CD14-positive monocyte (primary cell): ENCODE measurements at regions not wholly inside any gene's neighbourhood (a gene's known extent, or its start where the extent isn't known, plus 50 kb on each side); places are given as distances from the start of the nearest gene placed in this dataset.

Experiments used
- DNase-seq, 3 donors: peaks; one replicate each; pipeline ENCODE4 v3.0.0-alpha.2; 2011 to 2022
- H2AFZ ChIP-seq: 2 replicates; pipeline ENCODE4 v1.6.0; 2012; ENCODE audit warnings: mild to moderate bottlenecking, low read depth, low read length, inconsistent platforms; ENCODE audit not compliant: insufficient read depth, poor library complexity, severe bottlenecking
- H3K27ac ChIP-seq, 2 donors: 1 replicate in 1 of 2; 2 replicates in 1 of 2; pipeline ENCODE4 v1.5.1; 2012 to 2013; ENCODE audit warnings: low read length in 2 of 2, control low read depth in 1 of 2, inconsistent platforms in 1 of 2, low read depth in 1 of 2, mild to moderate bottlenecking in 1 of 2
- H3K27me3 ChIP-seq, 2 donors: one replicate each; pipeline versions ENCODE4 v1.6.0 to v1.6.1; 2011 to 2013; ENCODE audit warnings: low read length in 2 of 2; ENCODE audit not compliant: control insufficient read depth in 2 of 2, insufficient read depth in 2 of 2
- H3K36me3 ChIP-seq, 2 donors: replicated peaks in 1 of 2; 1 replicate in 1 of 2; 2 replicates in 1 of 2; pipeline versions ENCODE4 v1.5.1 to v1.6.1; 2012 to 2013; ENCODE audit warnings: low read length in 2 of 2, control low read depth in 1 of 2, inconsistent platforms in 1 of 2, mild to moderate bottlenecking in 1 of 2; ENCODE audit not compliant: insufficient read depth in 2 of 2, control insufficient read depth in 1 of 2
- H3K4me1 ChIP-seq, 2 donors: 1 replicate in 1 of 2; 2 replicates in 1 of 2; pipeline versions ENCODE4 v1.5.1 to v1.6.1; 2012 to 2013; ENCODE audit warnings: low read length in 2 of 2, control low read depth in 1 of 2, inconsistent platforms in 1 of 2, mild to moderate bottlenecking in 1 of 2, moderate library complexity in 1 of 2; ENCODE audit not compliant: insufficient read depth in 2 of 2, control insufficient read depth in 1 of 2
- H3K4me2 ChIP-seq: replicated peaks from 2 replicates; pipeline ENCODE3; 2012; ENCODE audit warnings: low read length, moderate library complexity, mild to moderate bottlenecking; ENCODE audit not compliant: poor library complexity, severe bottlenecking; ENCODE audit errors: extremely low read depth
- H3K4me3 ChIP-seq, 3 experiments: fragments of 200-600 bp in 1 of 3; sonication (generic) in 1 of 3; replicated peaks in 1 of 3; 1 replicate in 2 of 3; 2 replicates in 1 of 3; pipeline ENCODE4 v1.5.1; 2011 to 2013; ENCODE audit warnings: low read length in 3 of 3, mild to moderate bottlenecking in 3 of 3, control low read depth in 2 of 3, low read depth in 2 of 3, inconsistent platforms in 1 of 3, moderate library complexity in 1 of 3
- H3K79me2 ChIP-seq: 2 replicates; pipeline ENCODE4 v1.6.0; 2012; ENCODE audit warnings: mild to moderate bottlenecking, control low read depth, inconsistent platforms, low read length, moderate library complexity; ENCODE audit not compliant: insufficient read depth
- H3K9ac ChIP-seq: 2 replicates; pipeline ENCODE4 v1.6.0; 2017; ENCODE audit warnings: low read length, mild to moderate bottlenecking; ENCODE audit not compliant: insufficient read depth, poor library complexity, severe bottlenecking
- H3K9me3 ChIP-seq, 2 donors: replicated peaks in 1 of 2; 1 replicate in 1 of 2; 2 replicates in 1 of 2; pipeline versions ENCODE4 v1.5.1 to v1.6.1; 2012 to 2013; ENCODE audit warnings: low read length in 2 of 2, control low read depth in 1 of 2; ENCODE audit not compliant: control insufficient read depth in 1 of 2, insufficient read depth in 1 of 2
- H4K20me1 ChIP-seq: 2 replicates; pipeline ENCODE4 v1.6.0; 2012; ENCODE audit warnings: mild to moderate bottlenecking, low read length, control low read depth, moderate library complexity; ENCODE audit not compliant: insufficient read depth
- H3K27ac Mint-ChIP-seq, 7 donors: one replicate each; pipeline ENCODE4 v1.8.0; 2020; ENCODE audit warnings: mild to moderate bottlenecking in 7 of 7, mixed read lengths in 7 of 7, moderate library complexity in 6 of 7, inconsistent platforms in 2 of 7
- H3K27me3 Mint-ChIP-seq, 3 donors: one replicate each; pipeline ENCODE4 v1.8.0; 2021 to 2022; ENCODE audit warnings: low read depth in 3 of 3, mild to moderate bottlenecking in 3 of 3, mixed read lengths in 3 of 3, moderate library complexity in 3 of 3, inconsistent platforms in 1 of 3
- H3K36me3 Mint-ChIP-seq, 2 donors: one replicate each; pipeline ENCODE4 v1.8.0; 2020; ENCODE audit warnings: mixed read lengths in 2 of 2, inconsistent platforms in 1 of 2, mild to moderate bottlenecking in 1 of 2
- H3K4me1 Mint-ChIP-seq: one replicate; pipeline ENCODE4 v1.8.0; 2020; ENCODE audit warnings: mild to moderate bottlenecking, mixed read lengths
- H3K4me3 Mint-ChIP-seq, 2 donors: one replicate each; pipeline ENCODE4 v1.8.0; 2020; ENCODE audit warnings: mild to moderate bottlenecking in 2 of 2, mixed read lengths in 2 of 2, moderate library complexity in 1 of 2
- H3K9me3 Mint-ChIP-seq, 7 donors: one replicate each; pipeline ENCODE4 v1.8.0; 2020 to 2022; ENCODE audit warnings: mixed read lengths in 7 of 7, mild to moderate bottlenecking in 6 of 7, moderate library complexity in 6 of 7, inconsistent platforms in 2 of 7
- CTCF ChIP-seq: fragments of 200-600 bp; IDR thresholded peaks from one replicate; pipeline ENCODE4 v1.8.0; 2022; ENCODE audit warnings: antibody characterized with exemption, mild to moderate bottlenecking
- WGBS: methylation state at CpG from one replicate; pipeline ENCODE4 v1.1.5; 2013; ENCODE audit warnings: missing lambda C conversion rate; ENCODE audit not compliant: insufficient coverage; 5-methylcytosine and 5-hydroxymethylcytosine counted together
- intact Hi-C, 2 donors: fragments of 100-400 bp; cut with micrococcal nuclease; formaldehyde crosslinking; loops; one replicate each; pipeline versions ENCODE4 v1.15.0 to v1.15.1; 2023

GRCh38 chr2:102975996-102976975 lies 214.5 kb downstream of the TMEM182 start:
- Histone ChIP-seq H3K27me3 (no peaks in the 10 kb centered on the region), H4K20me1 (no peaks in the 10 kb centered on the region), H3K9ac (no peak overlapping the region), H3K4me3 (no peak overlapping the region), H3K27ac (no peak overlapping the region), H3K4me1 (no peaks in the 10 kb centered on the region), H2AFZ (no peak overlapping the region), H3K4me2 (no peak overlapping the region), H3K36me3 (no peaks in the 10 kb centered on the region), H3K79me2 (no peaks in the 10 kb centered on the region), H3K9me3 (no peaks in the 10 kb centered on the region)
- no peak overlapping the region for H3K27ac Mint-ChIP-seq
- DNase-seq: no peak
- peaks cover 0 to 3% (median 0%) of the 10 kb centered on the region in 3 donors for H3K27me3 Mint-ChIP-seq
- no peaks in the 10 kb centered on the region for H3K36me3 Mint-ChIP-seq
- intact Hi-C loops: no loop called here
- peaks cover 9% of the 10 kb centered on the region for H3K4me1 Mint-ChIP-seq
- 17% methylated on average over 4 of the region's 8 CpGs for WGBS
- no peak overlapping the region for H3K4me3 Mint-ChIP-seq
- TF ChIP-seq CTCF: no peak
- H3K9me3 Mint-ChIP-seq: peaks cover 0 to 5% (median 0%) of the 10 kb centered on the region in 7 donors

- no peak overlapping the region for H3K4me3 Mint-ChIP-seq
- H3K4me2 ChIP-seq: no peak overlapping the region
- H3K4me3 ChIP-seq: no peak overlapping the region
- TF ChIP-seq CTCF: no peak
- no peaks in the 10 kb centered on the region for H4K20me1 ChIP-seq
- H3K36me3 Mint-ChIP-seq: no peaks in the 10 kb centered on the region
- H3K4me1 Mint-ChIP-seq: peaks cover 9% of the 10 kb centered on the region
- WGBS: no CpG with 5 or more reads among the region's 2 CpGs
- H3K9me3 Mint-ChIP-seq: peaks cover 0 to 5% (median 0%) of the 10 kb centered on the region in 7 donors
- DNase-seq: no peak
- H3K27ac Mint-ChIP-seq: no peak overlapping the region
- H3K4me1 ChIP-seq: no peaks in the 10 kb centered on the region
- intact Hi-C loops: no loop called here
- H3K27me3 ChIP-seq: no peaks in the 10 kb centered on the region
- no peaks in the 10 kb centered on the region for H3K9me3 ChIP-seq
- H3K9ac ChIP-seq: no peak overlapping the region
- no peak overlapping the region for H3K27ac ChIP-seq
- H2AFZ ChIP-seq: no peak overlapping the region
- no peaks in the 10 kb centered on the region for H3K79me2 ChIP-seq
- H3K36me3 ChIP-seq: no peaks in the 10 kb centered on the region
- peaks cover 0 to 3% (median 0%) of the 10 kb centered on the region in 3 donors for H3K27me3 Mint-ChIP-seq
Observed at GRCh38 chr2:102977426-102978090, 215.7 kb downstream of the TMEM182 start.
